H1 (cell line): ENCODE measurements at regions not wholly inside any gene's neighbourhood (a gene's known extent, or its start where the extent isn't known, plus 50 kb on each side); places are given as distances from the start of the nearest gene placed in this dataset.

ENCODE experiments used
- CTCF ChIA-PET: fragments of 300-600 bp; sonication (Branson Sonifier 250); formaldehyde crosslinking; loops from one replicate; lab custom pipeline; 2021; ENCODE audit not compliant: partially characterized antibody; lab: Charles Lee
- POLR2A ChIA-PET: fragments of 300-600 bp; sonication (Branson Sonifier 250); formaldehyde crosslinking; loops from one replicate; lab custom pipeline; 2021; ENCODE audit warnings: inconsistent platforms; ENCODE audit not compliant: partially characterized antibody; lab: Charles Lee
- DNase-seq, 2 experiments: peaks; one replicate each; pipeline versions ENCODE4 v3.0.0 to v3.0.0-alpha.2; 2010 to 2022; ENCODE audit warnings: low spot score in 2 of 2, low read depth in 1 of 2, mixed read lengths in 1 of 2
- FAIRE-seq: peaks from 2 replicates; lab custom pipeline; 2011; peaks lifted over from hg19 to GRCh38; lab: Jason Lieb, UNC
- H2AFZ ChIP-seq: 2 replicates; pipeline ENCODE4 v1.8.1; 2012; ENCODE audit warnings: low read length, inconsistent platforms
- H2AK5ac ChIP-seq: 2 replicates; pipeline ENCODE4 v1.6.1; 2013; ENCODE audit warnings: low read depth, low read length
- H2BK120ac ChIP-seq: replicated peaks from 2 replicates; pipeline ENCODE3; 2013; ENCODE audit warnings: low read depth, low read length, inconsistent platforms
- H2BK12ac ChIP-seq: 2 replicates; pipeline ENCODE4 v1.6.1; 2013; ENCODE audit warnings: low read depth, low read length
- H2BK15ac ChIP-seq: 2 replicates; pipeline ENCODE4 v1.6.1; 2013; ENCODE audit warnings: low read length
- H2BK20ac ChIP-seq: 2 replicates; pipeline ENCODE4 v1.6.1; 2013; ENCODE audit warnings: low read length
- H2BK5ac ChIP-seq: 2 replicates; pipeline ENCODE4 v1.6.1; 2013; ENCODE audit warnings: low read depth, low read length
- H3K14ac ChIP-seq: 2 replicates; pipeline ENCODE4 v1.6.1; 2013; ENCODE audit warnings: inconsistent platforms; ENCODE audit not compliant: insufficient read length
- H3K18ac ChIP-seq: 2 replicates; pipeline ENCODE4 v1.6.1; 2013; ENCODE audit warnings: low read length; ENCODE audit errors: extremely low read depth
- H3K23ac ChIP-seq: 2 replicates; pipeline ENCODE4 v1.6.1; 2013; ENCODE audit warnings: inconsistent platforms; ENCODE audit not compliant: insufficient read length
- H3K23me2 ChIP-seq: 2 replicates; pipeline ENCODE4 v1.6.1; 2013; ENCODE audit warnings: low read depth, low read length
- H3K27ac ChIP-seq: 2 replicates; pipeline ENCODE4 v1.6.1; 2011; ENCODE audit warnings: low read depth, low read length, inconsistent platforms
- H3K27me3 ChIP-seq, 4 experiments: replicated peaks in 1 of 4; 1 replicate in 1 of 4; 2 replicates in 3 of 4; pipeline versions ENCODE4 v1.6.1 to v1.8.1; 2011 to 2013; ENCODE audit warnings: low read length in 3 of 4, mild to moderate bottlenecking in 3 of 4, inconsistent platforms in 2 of 4, mixed read lengths in 2 of 4, moderate library complexity in 1 of 4; ENCODE audit not compliant: control insufficient read depth in 3 of 4, insufficient read depth in 3 of 4; ENCODE audit errors: extremely low read depth in 1 of 4
- H3K36me3 ChIP-seq, 4 experiments: 2 replicates each; pipeline versions ENCODE4 v1.6.1 to v1.8.1; 2011 to 2013; ENCODE audit warnings: mild to moderate bottlenecking in 4 of 4, low read length in 3 of 4, moderate library complexity in 2 of 4, control low read depth in 1 of 4, inconsistent platforms in 1 of 4; ENCODE audit not compliant: insufficient read depth in 4 of 4, control insufficient read depth in 2 of 4
- H3K4ac ChIP-seq: replicated peaks from 2 replicates; pipeline ENCODE3; 2013; ENCODE audit warnings: low read length, low read depth, mixed read lengths, inconsistent platforms; ENCODE audit not compliant: insufficient read length
- H3K4me1 ChIP-seq, 4 experiments: replicated peaks in 1 of 4; 1 replicate in 1 of 4; 2 replicates in 3 of 4; pipeline versions ENCODE4 v1.6.1 to v1.8.1; 2011 to 2013; ENCODE audit warnings: low read length in 3 of 4, inconsistent platforms in 2 of 4, mixed read lengths in 1 of 4; ENCODE audit not compliant: insufficient read depth in 4 of 4, control insufficient read depth in 3 of 4
- H3K4me2 ChIP-seq, 2 experiments: 2 replicates each; pipeline versions ENCODE4 v1.6.1 to v1.8.1; 2011 to 2013; ENCODE audit warnings: low read depth in 2 of 2, low read length in 2 of 2, control low read depth in 1 of 2, inconsistent platforms in 1 of 2, mild to moderate bottlenecking in 1 of 2; ENCODE audit not compliant: insufficient read depth in 1 of 2
- H3K4me3 ChIP-seq, 4 experiments: fragments of 200-600, 300-600 bp in 1 of 4; sonication (generic), shearing (Covaris generic), sonication (Bioruptor Twin) in 1 of 4; 2 replicates each; pipeline versions ENCODE4 v1.5.1 to v1.8.1; 2011 to 2016; ENCODE audit warnings: low read length in 4 of 4, low read depth in 3 of 4, control low read depth in 2 of 4, inconsistent platforms in 2 of 4, mild to moderate bottlenecking in 2 of 4, mixed read lengths in 1 of 4, moderate library complexity in 1 of 4; ENCODE audit not compliant: insufficient read depth in 2 of 4; ENCODE audit errors: extremely low read depth in 1 of 4
- H3K56ac ChIP-seq: replicated peaks from 2 replicates; pipeline ENCODE3; 2013; ENCODE audit warnings: low read depth, mild to moderate bottlenecking, mixed read lengths, low read length, inconsistent platforms; ENCODE audit not compliant: insufficient read length
- H3K79me1 ChIP-seq: 2 replicates; pipeline ENCODE4 v1.6.1; 2013; ENCODE audit warnings: low read depth, low read length, control low read depth
- H3K79me2 ChIP-seq, 2 experiments: 2 replicates each; pipeline versions ENCODE4 v1.6.1 to v1.8.1; 2012 to 2013; ENCODE audit warnings: low read length in 2 of 2, mild to moderate bottlenecking in 2 of 2, inconsistent platforms in 1 of 2; ENCODE audit not compliant: insufficient read depth in 2 of 2, control insufficient read depth in 1 of 2
- H3K9ac ChIP-seq, 4 experiments: replicated peaks in 1 of 4; 1 replicate in 1 of 4; 2 replicates in 3 of 4; pipeline versions ENCODE4 v1.6.1 to v1.8.1; 2011 to 2013; ENCODE audit warnings: low read depth in 3 of 4, low read length in 3 of 4, control low read depth in 2 of 4, mild to moderate bottlenecking in 2 of 4, moderate library complexity in 2 of 4, inconsistent platforms in 1 of 4; ENCODE audit errors: extremely low read depth in 1 of 4
- H3K9me3 ChIP-seq, 2 experiments: 2 replicates each; pipeline versions ENCODE4 v1.6.1 to v1.8.1; 2012 to 2013; ENCODE audit warnings: mild to moderate bottlenecking in 2 of 2, moderate library complexity in 2 of 2, control low read depth in 1 of 2, inconsistent platforms in 1 of 2, low read depth in 1 of 2, low read length in 1 of 2, mixed read lengths in 1 of 2; ENCODE audit not compliant: insufficient read depth in 2 of 2
- H4K20me1 ChIP-seq, 2 experiments: replicated peaks in 1 of 2; 2 replicates each; pipeline versions ENCODE3 to v1.8.1; 2011 to 2013; ENCODE audit warnings: inconsistent platforms in 2 of 2, low read length in 2 of 2, mild to moderate bottlenecking in 1 of 2; ENCODE audit not compliant: insufficient read depth in 2 of 2, control insufficient read depth in 1 of 2
- H4K5ac ChIP-seq: 2 replicates; pipeline ENCODE4 v1.6.1; 2013; ENCODE audit warnings: low read length, low read depth, mixed read lengths, inconsistent platforms; ENCODE audit not compliant: insufficient read length
- H4K8ac ChIP-seq: 2 replicates; pipeline ENCODE4 v1.8.0; 2013; ENCODE audit warnings: mild to moderate bottlenecking, moderate library complexity, low read length, inconsistent platforms; ENCODE audit not compliant: insufficient read depth; ENCODE audit errors: extremely low read depth
- H4K91ac ChIP-seq: replicated peaks from 2 replicates; pipeline ENCODE3; 2013; ENCODE audit warnings: low read length, mixed read lengths, inconsistent platforms; ENCODE audit not compliant: insufficient read length
- ASH2L ChIP-seq: fragments of 200-600, 300-600 bp; sonication (generic); IDR thresholded peaks from one replicate; pipeline ENCODE4 v1.7.1; 2017; ENCODE audit warnings: low read length
- RAD21 ChIP-seq, 2 experiments: IDR thresholded peaks in 1 of 2; conservative IDR thresholded peaks in 1 of 2; 2 replicates each; pipeline ENCODE4 v1.6.1; 2011; ENCODE audit warnings: low read depth in 2 of 2, low read length in 2 of 2, improper control_type of control experiment in 1 of 2, inconsistent platforms in 1 of 2, mild to moderate bottlenecking in 1 of 2, moderate library complexity in 1 of 2
- WGBS, 2 experiments: shearing (Covaris generic) in 1 of 2; methylation state at CpG; one replicate each; pipeline versions ENCODE4 v1.1.6 to v1.1.7; 2013 to 2015; ENCODE audit warnings: low lambda C conversion rate in 2 of 2, mixed read lengths in 2 of 2, inconsistent platforms in 1 of 2, low coverage in 1 of 2, missing lambda C conversion rate in 1 of 2; ENCODE audit not compliant: insufficient replicate concordance in 2 of 2, insufficient coverage in 1 of 2, insufficient read length in 1 of 2; ENCODE audit errors: extremely low coverage in 1 of 2, missing lambda C conversion rate in 1 of 2; 5-methylcytosine and 5-hydroxymethylcytosine counted together

DNA sequence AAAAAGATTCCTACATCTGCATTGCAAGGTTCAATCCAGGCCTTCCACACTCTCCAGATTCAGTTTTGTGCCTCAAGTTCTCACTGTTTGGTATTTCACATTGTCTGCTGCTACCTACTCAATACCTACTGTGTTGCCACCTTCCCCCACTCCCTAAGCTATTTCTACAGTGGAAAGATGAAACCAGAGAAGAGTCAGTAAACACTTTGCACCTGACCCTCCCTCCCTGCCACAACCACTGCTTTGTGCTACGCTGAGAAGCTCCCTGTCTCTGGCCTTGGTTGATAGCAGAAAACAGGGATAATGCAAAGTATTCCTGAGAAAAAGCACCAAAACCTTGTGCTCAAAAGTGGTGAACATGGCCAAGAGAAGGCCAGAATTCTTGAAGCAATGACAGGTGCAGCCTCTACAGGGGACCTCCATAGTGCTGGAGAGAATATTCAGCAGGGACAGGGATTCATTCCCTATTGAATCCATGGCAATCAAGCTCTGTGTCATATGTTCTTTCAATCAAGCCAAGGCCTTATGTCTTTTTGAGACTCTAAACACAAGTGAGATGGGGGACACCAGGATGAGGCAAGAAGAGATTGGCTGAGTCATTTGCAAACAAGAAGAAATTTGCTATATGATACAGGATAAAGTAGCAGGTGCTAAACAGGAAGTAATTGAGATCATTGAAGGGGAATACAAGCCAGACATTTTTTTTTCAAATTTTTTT, 83.5 kb upstream of the LIPC start:
- H4K20me1 ChIP-seq: no peaks in the 10 kb centered on the region
- no peak overlapping the region for H3K9ac ChIP-seq
- H2BK20ac ChIP-seq: no peak overlapping the region
- H2BK120ac ChIP-seq: peak overlapping the region; percentile 15
- 83% methylated on average over 1 of the region's 1 CpG; no CpG with 5 or more reads in 1 of the 2 experiments for WGBS, 2 experiments
- FAIRE-seq: no peak
- CTCF ChIA-PET: interaction anchor here (0.8 to 1.6 kb wide), 2 partner anchors 11 to 34 kb away, joined by 4 to 5 read pairs; no protein-coding TSS in a partner anchor
- TF ChIP-seq RAD21 (IDR thresholded peaks at IDR 0.05 in 1 of 2, conservative IDR thresholded peaks at IDR 0.05 in 1 of 2; ENCODE audit: low read depth in 2 of 2, low read length in 2 of 2): no peak
- TF ChIP-seq ASH2L: no peak
- no peaks in the 10 kb centered on the region for H3K79me2 ChIP-seq
- no peak overlapping the region for H3K4me2 ChIP-seq
- H4K91ac ChIP-seq: no peak overlapping the region
- no peak overlapping the region for H2BK12ac ChIP-seq
- H3K14ac ChIP-seq: no peak overlapping the region
- POLR2A ChIA-PET: no interaction called here
- H3K23me2 ChIP-seq: no peaks in the 10 kb centered on the region; the same call in 1 of the 2 replicates
- H2BK15ac ChIP-seq: no peak overlapping the region
- no peak overlapping the region for H3K27ac ChIP-seq
- no peaks in the 10 kb centered on the region for H3K36me3 ChIP-seq
- H3K23ac ChIP-seq: no peak overlapping the region
- no peak overlapping the region for H4K8ac ChIP-seq
- H4K5ac ChIP-seq: no peak overlapping the region
- H2BK5ac ChIP-seq: no peak overlapping the region
- no peak overlapping the region for H3K18ac ChIP-seq
- no peak overlapping the region for H2AFZ ChIP-seq
- H3K79me1 ChIP-seq: no peaks in the 10 kb centered on the region
- no peak for DNase-seq
- H3K4me1 ChIP-seq: peaks cover 0 to 5% (median 0%) of the 10 kb centered on the region in 4 experiments; a peak in 3 of 7 replicates
- H2AK5ac ChIP-seq: no peak overlapping the region; the same call in 1 of the 2 replicates
- no peak overlapping the region for H3K4ac ChIP-seq
- no peak overlapping the region for H3K4me3 ChIP-seq
- no peaks in the 10 kb centered on the region for H3K9me3 ChIP-seq
- H3K56ac ChIP-seq: no peak overlapping the region
- H3K27me3 ChIP-seq: no peaks in the 10 kb centered on the region
